ENCODE measurements at regions not wholly inside any gene's neighbourhood (a gene's known extent, or its start where the extent isn't known, plus 50 kb on each side); places are given as distances from the start of the nearest gene placed in this dataset.

GRCh38 chr7:97576043-97576442 is 155.8 kb upstream of the TAC1 start:
- TF ChIP-seq NFIC (IDR thresholded peaks at IDR 0.05), result no peak
- TF ChIP-seq TAF1 (IDR thresholded peaks at IDR 0.05; ENCODE audit: low read depth), result no peak
- TF ChIP-seq YY1 (IDR thresholded peaks at IDR 0.05; ENCODE audit: low read depth), result no peak
- TF ChIP-seq CEBPB (IDR thresholded peaks at IDR 0.05), result no peak
- TF ChIP-seq RAD21 (IDR thresholded peaks at IDR 0.05; ENCODE audit: low read depth), result no peak
- TF ChIP-seq MAX (IDR thresholded peaks at IDR 0.05), result no peak
- TF ChIP-seq FOXM1 (IDR thresholded peaks at IDR 0.05; ENCODE audit: borderline replicate concordance, low read depth), result no peak
- TF ChIP-seq EP300 (IDR thresholded peaks at IDR 0.05; ENCODE audit: borderline replicate concordance), result no peak
- no peak for TF ChIP-seq REST (IDR thresholded peaks at IDR 0.05; ENCODE audit: low read depth)
- no peak for TF ChIP-seq EGR1 (IDR thresholded peaks at IDR 0.05)
- no peak for TF ChIP-seq CREB1 (IDR thresholded peaks at IDR 0.05; ENCODE audit: low read depth)
- TF ChIP-seq ZBTB7A (IDR thresholded peaks at IDR 0.05; ENCODE audit: low read depth), result no peak
- no peak for TF ChIP-seq TEAD4 (IDR thresholded peaks at IDR 0.05)
- no peak for TF ChIP-seq USF1 (IDR thresholded peaks at IDR 0.05)
